ENCODE measurements at regions not wholly inside any gene's neighbourhood (a gene's known extent, or its start where the extent isn't known, plus 50 kb on each side); places are given as distances from the start of the nearest gene placed in this dataset.

DNA sequence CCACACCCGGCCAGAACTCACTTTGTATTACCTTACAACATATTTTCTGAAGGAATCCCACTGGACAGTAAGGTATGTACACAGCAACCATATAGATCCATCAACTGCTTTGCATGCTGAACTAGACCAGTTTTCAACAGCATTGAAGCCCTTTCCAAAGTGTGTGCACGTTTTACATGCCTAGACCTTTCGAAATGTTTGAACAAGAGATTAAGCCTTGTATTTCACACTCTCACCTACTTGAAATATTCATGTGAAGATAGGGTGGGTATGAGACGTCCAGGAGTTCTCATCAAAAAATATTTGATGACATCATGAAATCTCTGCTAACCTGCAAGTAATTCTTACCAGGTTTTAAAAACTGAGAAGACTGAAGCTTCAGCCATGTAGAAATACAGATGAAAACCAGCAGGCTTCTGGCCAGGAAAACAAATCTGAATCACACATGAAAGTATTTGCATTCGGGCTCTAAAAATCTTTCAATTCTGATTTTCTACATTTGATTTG, 387.0 kb upstream of the PSMD7 start:
- 18% methylated on average over 5 of the region's 5 CpGs for WGBS (ENCODE audit: low lambda C conversion rate)
- Histone ChIP-seq H3K9ac (no peak overlapping the region), H3K27me3 (ENCODE audit: insufficient read depth) (no peaks in the 10 kb centered on the region), H2AFZ (ENCODE audit: low read depth) (no peak overlapping the region), H3K9me2 (0 out of 2 replicates have a peak, but pooled peaks cover 2% of the 10 kb centered on the region), H3K4me3 (ENCODE audit: low read depth in 2 of 2, low read length in 1 of 2) (no peak overlapping the region), H3K9me3 (no peaks in the 10 kb centered on the region), H3K36me3 (replicated peaks in 1 of 2; ENCODE audit: control insufficient read depth in 1 of 2, insufficient read depth in 2 of 2, low read length in 1 of 2) (no peaks in the 10 kb centered on the region), H3K27ac (ENCODE audit: low read depth in 2 of 2, low read length in 1 of 2) (no peak overlapping the region), H3F3A (replicated peaks; ENCODE audit: insufficient read depth) (no peaks in the 10 kb centered on the region), H3K4me1 (ENCODE audit: control insufficient read depth in 1 of 2, insufficient read depth in 2 of 2, low read depth in 1 of 2, low read length in 1 of 2) (no peaks in the 10 kb centered on the region), H3K79me2 (ENCODE audit: insufficient read depth) (no peaks in the 10 kb centered on the region), H4K20me1 (ENCODE audit: insufficient read depth) (no peaks in the 10 kb centered on the region), H3K4me2 (no peak overlapping the region)
- POLR2A ChIA-PET = no interaction called here
- DNase-seq = no peak
- TF ChIP-seq FOSL2 (IDR thresholded peaks at IDR 0.05; ENCODE audit: borderline replicate concordance, low read depth) (no peak), NRF1 (IDR thresholded peaks at IDR 0.05; ENCODE audit: low read depth, low read length) (no peak), GATA2 (CRISPR knock-in tag; IDR thresholded peaks at IDR 0.05) (no peak), CHD2 (IDR thresholded peaks at IDR 0.05; ENCODE audit: low read length, partially characterized antibody) (no peak), JUND (IDR thresholded peaks at IDR 0.05) (no peak), TAF1 (IDR thresholded peaks at IDR 0.05; ENCODE audit: borderline replicate concordance, low read depth, low read length) (no peak), MEF2A (IDR thresholded peaks at IDR 0.05; ENCODE audit: borderline replicate concordance, low read depth) (no peak), RAD21 (IDR thresholded peaks at IDR 0.05; ENCODE audit: low read length) (no peak)
- CTCF ChIA-PET = no interaction called here

DNA sequence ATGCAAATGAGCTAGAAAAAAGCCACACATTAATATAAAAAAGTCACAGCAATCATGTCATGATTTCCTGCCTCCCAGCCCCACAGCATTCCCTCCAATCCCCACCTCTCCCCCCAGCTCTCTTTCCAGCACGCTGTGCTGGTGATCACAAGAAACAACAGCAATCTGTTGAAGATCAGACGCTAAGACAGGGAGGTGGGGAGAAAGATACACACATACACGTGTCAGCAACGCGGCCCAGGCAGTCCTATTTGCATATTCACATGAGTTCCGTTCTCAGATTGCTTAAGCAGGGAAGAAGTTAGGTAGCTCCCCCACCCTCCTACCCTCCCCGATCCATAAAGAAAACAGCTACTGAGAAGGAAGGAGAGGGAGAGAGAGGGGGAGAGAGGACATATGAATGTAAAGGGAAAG, 405.5 kb upstream of the PSMD7 start:
- Histone ChIP-seq H3K27ac (ENCODE audit: low read depth in 2 of 2, low read length in 1 of 2) (no peak overlapping the region), H3K4me3 (ENCODE audit: low read depth in 2 of 2, low read length in 1 of 2) (peak overlapping the region in 1 of 2 experiments; percentile 2; a peak in 1 of 4 replicates), H3K27me3 (ENCODE audit: insufficient read depth) (no peaks in the 10 kb centered on the region; the same call in 1 of the 2 replicates), H3K9ac (no peak overlapping the region), H4K20me1 (ENCODE audit: insufficient read depth) (no peaks in the 10 kb centered on the region), H3K79me2 (ENCODE audit: insufficient read depth) (no peaks in the 10 kb centered on the region), H3K9me3 (no peaks in the 10 kb centered on the region), H3K36me3 (replicated peaks in 1 of 2; ENCODE audit: control insufficient read depth in 1 of 2, insufficient read depth in 2 of 2, low read length in 1 of 2) (no peaks in the 10 kb centered on the region), H3K9me2 (no peaks in the 10 kb centered on the region), H2AFZ (ENCODE audit: low read depth) (0 out of 2 replicates have a peak overlapping the region, but pooled peaks have one; percentile 16), H3F3A (replicated peaks; ENCODE audit: insufficient read depth) (no peaks in the 10 kb centered on the region), H3K4me1 (ENCODE audit: control insufficient read depth in 1 of 2, insufficient read depth in 2 of 2, low read depth in 1 of 2, low read length in 1 of 2) (peaks cover 0 to 3% of the 10 kb centered on the region in 2 experiments; a peak in 1 of 4 replicates), H3K4me2 (peak overlapping the region; percentile 46; the same call in 1 of the 2 replicates)
- WGBS (ENCODE audit: low lambda C conversion rate) = 11% methylated on average over 7 of the region's 7 CpGs
- POLR2A ChIA-PET = interaction anchor here (0.6 kb wide), 1 partner anchor 1992 kb away, joined by 4 read pairs; no protein-coding TSS in a partner anchor
- CTCF ChIA-PET = interaction anchor here (1.0 to 2.9 kb wide), 5 partner anchors 10 to 148 kb away, joined by 3 to 14 read pairs (median 6); no protein-coding TSS in a partner anchor
- TF ChIP-seq, protein P1, sequence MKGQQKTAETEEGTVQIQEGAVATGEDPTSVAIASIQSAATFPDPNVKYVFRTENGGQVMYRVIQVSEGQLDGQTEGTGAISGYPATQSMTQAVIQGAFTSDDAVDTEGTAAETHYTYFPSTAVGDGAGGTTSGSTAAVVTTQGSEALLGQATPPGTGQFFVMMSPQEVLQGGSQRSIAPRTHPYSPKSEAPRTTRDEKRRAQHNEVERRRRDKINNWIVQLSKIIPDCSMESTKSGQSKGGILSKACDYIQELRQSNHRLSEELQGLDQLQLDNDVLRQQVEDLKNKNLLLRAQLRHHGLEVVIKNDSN (IDR thresholded peaks at IDR 0.05; ENCODE audit: borderline replicate concordance, low read depth) = no peak
- TF ChIP-seq GATA2 (CRISPR knock-in tag; IDR thresholded peaks at IDR 0.05) = no peak
- TF ChIP-seq, protein P2, sequence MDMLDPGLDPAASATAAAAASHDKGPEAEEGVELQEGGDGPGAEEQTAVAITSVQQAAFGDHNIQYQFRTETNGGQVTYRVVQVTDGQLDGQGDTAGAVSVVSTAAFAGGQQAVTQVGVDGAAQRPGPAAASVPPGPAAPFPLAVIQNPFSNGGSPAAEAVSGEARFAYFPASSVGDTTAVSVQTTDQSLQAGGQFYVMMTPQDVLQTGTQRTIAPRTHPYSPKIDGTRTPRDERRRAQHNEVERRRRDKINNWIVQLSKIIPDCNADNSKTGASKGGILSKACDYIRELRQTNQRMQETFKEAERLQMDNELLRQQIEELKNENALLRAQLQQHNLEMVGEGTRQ (IDR thresholded peaks at IDR 0.05; ENCODE audit: borderline replicate concordance, low read depth, low read length) = no peak
- TF ChIP-seq TCF12 (IDR thresholded peaks at IDR 0.05) = no peak
- TF ChIP-seq, protein P3, sequence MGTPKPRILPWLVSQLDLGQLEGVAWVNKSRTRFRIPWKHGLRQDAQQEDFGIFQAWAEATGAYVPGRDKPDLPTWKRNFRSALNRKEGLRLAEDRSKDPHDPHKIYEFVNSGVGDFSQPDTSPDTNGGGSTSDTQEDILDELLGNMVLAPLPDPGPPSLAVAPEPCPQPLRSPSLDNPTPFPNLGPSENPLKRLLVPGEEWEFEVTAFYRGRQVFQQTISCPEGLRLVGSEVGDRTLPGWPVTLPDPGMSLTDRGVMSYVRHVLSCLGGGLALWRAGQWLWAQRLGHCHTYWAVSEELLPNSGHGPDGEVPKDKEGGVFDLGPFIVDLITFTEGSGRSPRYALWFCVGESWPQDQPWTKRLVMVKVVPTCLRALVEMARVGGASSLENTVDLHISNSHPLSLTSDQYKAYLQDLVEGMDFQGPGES (IDR thresholded peaks at IDR 0.05; ENCODE audit: low read depth, low read length) = no peak
- TF ChIP-seq GABPA (IDR thresholded peaks at IDR 0.05; ENCODE audit: low read depth) = no peak
- TF ChIP-seq SMC3 (IDR thresholded peaks at IDR 0.05; ENCODE audit: low read depth, low read length) = no peak
- TF ChIP-seq TAF1 (IDR thresholded peaks at IDR 0.05; ENCODE audit: borderline replicate concordance, low read depth, low read length) = no peak
- no peak for TF ChIP-seq ELF1 (IDR thresholded peaks at IDR 0.05)
- no peak for TF ChIP-seq NFIC (IDR thresholded peaks at IDR 0.05; ENCODE audit: borderline replicate concordance)
- TF ChIP-seq YY1 (IDR thresholded peaks at IDR 0.05; ENCODE audit: low read depth) = no peak
- TF ChIP-seq EP300 (IDR thresholded peaks at IDR 0.05; ENCODE audit: borderline replicate concordance in 1 of 2, low read depth in 1 of 2, low read length in 1 of 2) = no peak
- TF ChIP-seq FOXJ3 (CRISPR knock-in tag; IDR thresholded peaks at IDR 0.05) = no peak
- TF ChIP-seq NRF1 (IDR thresholded peaks at IDR 0.05; ENCODE audit: low read depth, low read length) = no peak
- TF ChIP-seq, protein P4, sequence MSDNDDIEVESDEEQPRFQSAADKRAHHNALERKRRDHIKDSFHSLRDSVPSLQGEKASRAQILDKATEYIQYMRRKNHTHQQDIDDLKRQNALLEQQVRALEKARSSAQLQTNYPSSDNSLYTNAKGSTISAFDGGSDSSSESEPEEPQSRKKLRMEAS (IDR thresholded peaks at IDR 0.05; ENCODE audit: low read depth) = no peak
- TF ChIP-seq SIN3A (IDR thresholded peaks at IDR 0.05; ENCODE audit: borderline replicate concordance, low read depth, low read length) = no peak
- TF ChIP-seq, protein P5, sequence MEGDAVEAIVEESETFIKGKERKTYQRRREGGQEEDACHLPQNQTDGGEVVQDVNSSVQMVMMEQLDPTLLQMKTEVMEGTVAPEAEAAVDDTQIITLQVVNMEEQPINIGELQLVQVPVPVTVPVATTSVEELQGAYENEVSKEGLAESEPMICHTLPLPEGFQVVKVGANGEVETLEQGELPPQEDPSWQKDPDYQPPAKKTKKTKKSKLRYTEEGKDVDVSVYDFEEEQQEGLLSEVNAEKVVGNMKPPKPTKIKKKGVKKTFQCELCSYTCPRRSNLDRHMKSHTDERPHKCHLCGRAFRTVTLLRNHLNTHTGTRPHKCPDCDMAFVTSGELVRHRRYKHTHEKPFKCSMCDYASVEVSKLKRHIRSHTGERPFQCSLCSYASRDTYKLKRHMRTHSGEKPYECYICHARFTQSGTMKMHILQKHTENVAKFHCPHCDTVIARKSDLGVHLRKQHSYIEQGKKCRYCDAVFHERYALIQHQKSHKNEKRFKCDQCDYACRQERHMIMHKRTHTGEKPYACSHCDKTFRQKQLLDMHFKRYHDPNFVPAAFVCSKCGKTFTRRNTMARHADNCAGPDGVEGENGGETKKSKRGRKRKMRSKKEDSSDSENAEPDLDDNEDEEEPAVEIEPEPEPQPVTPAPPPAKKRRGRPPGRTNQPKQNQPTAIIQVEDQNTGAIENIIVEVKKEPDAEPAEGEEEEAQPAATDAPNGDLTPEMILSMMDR (IDR thresholded peaks at IDR 0.05) = no peak
- no peak for TF ChIP-seq CHD2 (IDR thresholded peaks at IDR 0.05; ENCODE audit: low read length, partially characterized antibody)
- no peak for DNase-seq

Measured in SK-N-SH (cell line).